ENCODE measurements at regions not wholly inside any gene's neighbourhood (a gene's known extent, or its start where the extent isn't known, plus 50 kb on each side); places are given as distances from the start of the nearest gene placed in this dataset.
"Not testable (repeated sequence)": the region's sequence is repeated elsewhere in the genome, so short reads cannot be mapped to it uniquely, and the experiment has no call there.

GRCh38 chr6:68194846-68195478 is 440.1 kb upstream of the ADGRB3 start:
- no peak for TF ChIP-seq ZFX (IDR thresholded peaks at IDR 0.05; ENCODE audit: borderline replicate concordance)
- no peak for TF ChIP-seq CTCF (IDR thresholded peaks at IDR 0.05)
- no peak overlapping the region for H3K27ac ChIP-seq

GRCh38 chr6:68192988-68193387 is 442.1 kb upstream of the ADGRB3 start:
- no peak overlapping the region for H3K27ac ChIP-seq
- TF ChIP-seq ZFX (IDR thresholded peaks at IDR 0.05; ENCODE audit: borderline replicate concordance): no peak

- H3K27ac ChIP-seq: no peak overlapping the region
- TF ChIP-seq ZFX (IDR thresholded peaks at IDR 0.05; ENCODE audit: borderline replicate concordance) (no peak), CTCF (IDR thresholded peaks at IDR 0.05) (no peak)
These were observed 445.8 kb upstream of the ADGRB3 start for GRCh38 chr6:68189217-68189815.

GRCh38 chr6:68186870-68187269 is 448.2 kb upstream of the ADGRB3 start:
- TF ChIP-seq ZFX (IDR thresholded peaks at IDR 0.05; ENCODE audit: borderline replicate concordance) (no peak), CTCF (IDR thresholded peaks at IDR 0.05) (no peak)
- no peak overlapping the region for H3K27ac ChIP-seq

- TF ChIP-seq ZFX (IDR thresholded peaks at IDR 0.05; ENCODE audit: borderline replicate concordance) (no peak), CTCF (IDR thresholded peaks at IDR 0.05) (no peak)
- H3K27ac ChIP-seq: no peak overlapping the region
These were observed 452.7 kb upstream of the ADGRB3 start for GRCh38 chr6:68182386-68182785.

GRCh38 chr6:68181027-68181426 is 454.1 kb upstream of the ADGRB3 start:
- H3K27ac ChIP-seq: not testable (repeated sequence)

GRCh38 chr6:68173616-68174015 is 461.5 kb upstream of the ADGRB3 start:
- no peak for TF ChIP-seq ZFX (IDR thresholded peaks at IDR 0.05; ENCODE audit: borderline replicate concordance)
- TF ChIP-seq CTCF (IDR thresholded peaks at IDR 0.05): no peak

GRCh38 chr6:68169922-68170321 is 465.2 kb upstream of the ADGRB3 start:
- H3K27ac ChIP-seq: no peak overlapping the region
- no peak for TF ChIP-seq CTCF (IDR thresholded peaks at IDR 0.05)
- no peak for TF ChIP-seq ZFX (IDR thresholded peaks at IDR 0.05; ENCODE audit: borderline replicate concordance)

More at GRCh38 chr6:68173616-68174015, 461.5 kb upstream of the ADGRB3 start:
- no peak overlapping the region for H3K27ac ChIP-seq
